HG03097 (cell line): ENCODE measurements at regions not wholly inside any gene's neighbourhood (a gene's known extent, or its start where the extent isn't known, plus 50 kb on each side); places are given as distances from the start of the nearest gene placed in this dataset.
"Not testable (repeated sequence)": the region's sequence is repeated elsewhere in the genome, so short reads cannot be mapped to it uniquely, and the experiment has no call there.

Experiments used
- ATAC-seq: cut with Tn5 transposase; IDR thresholded peaks from one replicate; pipeline ENCODE4 v1.9.1; 2021; ENCODE audit not compliant: unreplicated experiment, low FRiP score

DNA sequence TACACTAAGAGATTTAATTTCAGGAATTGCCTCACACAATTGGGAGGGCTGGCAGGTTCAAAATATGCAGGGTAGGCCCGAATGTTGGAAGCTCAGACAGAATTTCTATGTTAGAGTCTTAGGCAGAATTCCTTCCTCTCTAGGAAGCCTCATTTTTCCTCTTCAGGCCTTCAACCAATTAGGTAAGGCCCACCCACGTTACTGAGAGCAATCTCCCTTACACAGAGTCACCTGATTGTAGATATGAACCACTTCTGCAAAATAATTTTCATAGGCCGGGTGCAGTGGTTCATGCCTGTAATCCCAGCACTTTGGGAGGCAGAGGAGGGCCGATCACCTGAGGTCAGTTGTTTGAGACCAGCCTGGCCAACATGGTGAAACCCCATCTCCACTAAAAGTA is 50.2 kb upstream of the HIVEP1 start:
- ATAC-seq, result no peak

DNA sequence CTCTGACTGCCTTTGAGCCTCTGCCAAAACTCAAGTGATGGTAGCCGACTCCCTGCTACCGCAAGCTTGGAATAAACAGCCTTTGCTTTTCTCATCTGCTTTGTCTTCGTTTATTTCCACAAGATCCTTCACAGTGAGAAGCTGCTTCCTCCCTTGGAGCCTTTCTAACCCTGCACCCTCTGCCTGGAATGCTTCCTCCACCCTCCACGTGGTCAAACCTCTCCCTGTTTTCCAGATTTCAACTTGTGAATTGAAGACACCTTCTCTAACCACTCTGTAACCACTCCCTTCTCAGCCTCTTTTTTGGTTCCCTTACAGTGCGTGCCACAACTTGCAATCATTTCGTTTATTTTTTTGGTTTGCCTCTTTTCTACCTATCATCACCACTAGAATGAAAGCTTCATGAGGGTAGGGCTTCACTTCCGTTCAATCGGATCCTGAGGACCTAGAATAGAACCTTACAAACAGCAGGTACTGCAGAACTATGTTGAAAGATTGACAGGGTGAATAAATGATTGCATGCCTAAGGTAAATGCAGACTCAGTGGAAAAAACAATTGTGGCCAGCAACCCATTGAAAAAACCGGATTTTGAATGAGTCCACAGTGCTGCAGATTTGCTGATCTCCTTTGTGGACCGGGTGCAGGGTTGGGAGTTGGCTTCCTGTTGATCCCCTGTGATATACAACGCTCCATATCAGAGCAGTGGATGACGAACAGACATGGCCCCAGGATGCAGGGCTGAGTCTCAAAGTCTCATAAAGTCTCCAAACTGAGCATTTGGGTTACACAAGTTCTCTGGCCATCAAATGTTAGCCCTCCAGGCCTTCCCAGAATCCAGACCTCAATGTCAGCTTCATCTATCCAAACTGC is 51.0 kb upstream of the HIVEP1 start:
- ATAC-seq, result no peak

DNA sequence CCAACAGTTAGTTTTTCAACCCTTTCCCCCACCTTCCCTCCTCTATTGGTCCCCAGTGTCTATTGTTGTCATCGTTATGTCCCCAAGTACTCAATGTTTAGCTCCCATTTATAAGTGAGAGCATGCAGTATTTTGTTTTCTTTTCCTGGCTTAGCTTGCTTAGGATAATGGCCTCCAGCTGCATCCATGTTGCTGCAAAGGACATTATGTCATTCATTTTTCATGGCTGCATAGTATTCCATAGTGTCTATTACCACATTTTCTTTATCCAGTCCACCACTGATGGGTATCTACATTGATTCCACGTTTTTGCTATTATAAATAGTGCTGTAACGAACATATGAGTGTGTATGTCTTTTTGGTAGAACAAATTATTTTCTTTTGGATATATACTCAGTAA is 55.3 kb upstream of the HIVEP1 start:
- no peak for ATAC-seq

DNA sequence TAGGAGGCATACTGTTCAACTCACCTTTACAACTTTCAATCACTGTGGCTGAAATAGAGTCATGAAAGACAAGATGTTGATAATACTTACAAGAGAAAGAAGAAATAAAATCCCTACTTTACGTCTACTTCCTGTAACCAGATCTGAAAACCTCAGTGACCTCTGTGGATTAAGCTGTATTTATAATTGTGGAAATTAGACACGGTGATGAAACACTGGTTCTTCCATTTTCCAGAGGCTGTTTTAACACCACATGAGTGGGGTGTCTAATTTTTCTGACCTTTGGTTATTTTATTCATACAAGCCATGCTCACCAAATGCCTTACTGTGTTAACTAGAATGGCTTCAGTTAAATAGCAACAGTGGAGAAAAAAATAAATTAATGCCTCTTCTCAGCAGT is 58.5 kb upstream of the HIVEP1 start:
- ATAC-seq, result no peak

DNA sequence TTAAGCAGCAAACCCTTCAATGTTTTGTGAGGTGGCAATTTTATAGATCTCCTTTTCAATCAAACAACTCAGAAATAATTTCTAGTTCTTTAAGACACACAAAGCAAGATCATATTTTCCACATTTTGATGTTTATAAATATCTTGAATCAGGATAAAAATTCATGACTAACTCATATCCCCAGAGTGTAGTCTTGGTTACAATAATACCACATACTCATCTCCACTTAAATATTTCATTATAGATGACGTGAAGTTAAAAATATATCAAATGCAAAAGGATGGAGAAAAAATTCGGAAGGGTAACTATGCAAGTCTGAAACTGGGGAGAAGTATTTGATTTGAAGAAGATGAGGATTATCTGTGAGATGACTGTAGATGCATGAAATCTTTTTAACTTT is 59.8 kb upstream of the HIVEP1 start:
- ATAC-seq, result no peak

DNA sequence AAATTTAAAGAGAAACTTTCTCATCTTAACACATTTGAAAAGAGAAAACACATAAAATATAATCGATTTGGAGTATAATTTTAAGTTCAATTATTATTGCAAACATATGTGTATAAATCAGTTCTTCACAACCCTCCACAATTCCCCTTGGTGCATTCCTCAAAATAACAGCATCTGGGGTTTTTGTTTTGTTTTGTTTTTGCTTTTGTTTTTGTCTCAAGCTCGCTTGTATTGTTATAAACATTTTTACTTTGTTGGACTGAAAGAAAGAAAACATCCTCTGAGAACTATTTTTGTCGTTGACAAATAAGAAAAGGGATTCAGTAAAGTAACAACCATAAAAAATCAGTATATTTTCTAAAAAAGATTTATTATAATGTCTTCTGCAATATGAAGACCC is 60.2 kb upstream of the HIVEP1 start:
- ATAC-seq, result no peak

DNA sequence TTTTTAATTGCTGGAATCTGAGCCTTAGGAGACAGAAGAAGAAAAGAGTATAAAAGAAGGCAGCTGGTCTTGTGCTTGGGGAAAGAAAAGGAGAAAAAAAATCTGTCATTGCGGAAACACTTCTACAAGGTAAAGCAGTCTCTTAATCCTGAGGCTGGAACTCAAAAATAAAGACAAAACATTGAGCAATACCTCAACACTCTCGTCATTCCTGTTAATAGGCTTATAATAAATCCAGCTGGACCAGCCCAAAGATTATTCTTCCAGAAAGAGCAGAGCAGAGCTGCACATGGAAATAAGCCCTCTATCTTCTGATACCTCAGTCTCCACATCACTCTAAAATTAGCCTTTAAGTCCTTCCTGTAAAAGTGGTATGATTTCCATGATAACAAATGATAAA is 62.0 kb upstream of the HIVEP1 start:
- no peak for ATAC-seq

DNA sequence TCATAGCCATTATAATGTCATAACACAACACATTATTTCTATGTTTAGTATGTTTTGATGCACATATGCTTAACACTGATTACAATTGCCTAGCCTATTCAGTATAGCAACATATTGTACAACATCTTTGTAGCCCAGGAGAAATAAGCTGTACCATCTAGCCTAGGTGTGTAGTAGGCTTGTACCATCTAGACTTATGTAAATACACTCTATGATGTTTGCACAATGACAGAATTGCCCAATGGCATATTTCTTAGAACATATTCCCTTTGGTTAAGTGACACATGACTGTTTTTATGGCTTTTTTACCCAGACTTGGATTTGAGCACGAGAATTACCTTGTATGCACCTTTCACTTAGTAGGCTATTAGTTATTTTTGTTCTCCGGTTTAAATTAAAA is 64.5 kb upstream of the HIVEP1 start:
- ATAC-seq, result no peak

DNA sequence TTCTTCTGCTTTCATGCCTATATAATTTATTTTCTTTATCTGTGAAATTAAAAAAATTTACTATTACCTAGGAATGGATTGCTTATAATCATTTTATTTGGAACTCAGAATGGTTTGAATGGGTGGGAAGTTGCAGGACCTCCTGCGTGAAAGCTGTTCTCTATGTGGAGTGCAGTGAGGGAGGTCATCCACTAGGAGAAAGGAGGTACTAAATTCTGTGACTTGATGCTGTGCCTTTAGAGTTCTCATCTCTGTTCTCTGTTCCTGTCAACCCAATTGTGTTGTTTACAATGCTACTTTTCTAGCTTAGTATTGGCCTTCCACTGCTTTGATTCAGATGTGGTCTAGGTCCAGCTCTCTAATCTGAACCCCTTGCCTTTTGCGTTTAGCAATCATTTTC is 65.0 kb upstream of the HIVEP1 start:
- no peak for ATAC-seq

DNA sequence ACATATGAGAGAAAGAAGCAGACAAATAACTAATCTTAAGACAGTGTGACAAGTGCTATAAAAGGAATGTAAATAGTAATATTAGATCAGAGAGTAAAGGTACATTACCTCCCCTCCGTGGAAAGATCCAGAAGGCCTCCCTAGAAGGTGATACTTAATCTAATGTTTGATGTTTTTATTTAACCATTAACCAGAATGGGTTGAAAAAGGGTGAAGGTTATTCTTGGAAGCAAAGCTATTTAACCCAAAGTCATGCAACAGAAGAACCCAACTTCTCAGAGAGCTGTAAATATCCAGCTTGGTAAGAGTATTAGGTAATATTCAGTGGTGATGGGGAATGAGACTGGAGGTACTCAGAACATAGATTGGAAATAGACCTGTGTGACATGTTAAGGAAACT is 68.0 kb upstream of the HIVEP1 start:
- no peak for ATAC-seq

DNA sequence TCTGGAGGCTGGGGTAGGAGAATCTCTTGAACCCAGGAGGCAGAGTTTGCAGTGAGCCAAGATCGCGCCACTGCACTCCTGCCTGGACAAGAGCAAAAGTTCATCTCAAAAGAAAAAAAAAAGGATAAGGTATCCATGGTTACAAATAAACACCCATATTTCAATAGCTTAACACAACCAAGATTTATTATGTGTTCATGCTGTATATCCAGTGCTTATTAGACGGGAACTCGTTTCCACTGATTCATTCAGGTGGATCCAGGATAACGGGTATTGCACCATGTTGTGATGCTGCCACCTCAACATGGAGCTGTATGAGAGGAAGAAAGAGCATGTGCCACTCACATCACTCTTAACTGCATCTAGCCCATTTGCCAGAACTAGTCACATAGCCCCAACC is 69.1 kb upstream of the HIVEP1 start:
- ATAC-seq, result no peak

DNA sequence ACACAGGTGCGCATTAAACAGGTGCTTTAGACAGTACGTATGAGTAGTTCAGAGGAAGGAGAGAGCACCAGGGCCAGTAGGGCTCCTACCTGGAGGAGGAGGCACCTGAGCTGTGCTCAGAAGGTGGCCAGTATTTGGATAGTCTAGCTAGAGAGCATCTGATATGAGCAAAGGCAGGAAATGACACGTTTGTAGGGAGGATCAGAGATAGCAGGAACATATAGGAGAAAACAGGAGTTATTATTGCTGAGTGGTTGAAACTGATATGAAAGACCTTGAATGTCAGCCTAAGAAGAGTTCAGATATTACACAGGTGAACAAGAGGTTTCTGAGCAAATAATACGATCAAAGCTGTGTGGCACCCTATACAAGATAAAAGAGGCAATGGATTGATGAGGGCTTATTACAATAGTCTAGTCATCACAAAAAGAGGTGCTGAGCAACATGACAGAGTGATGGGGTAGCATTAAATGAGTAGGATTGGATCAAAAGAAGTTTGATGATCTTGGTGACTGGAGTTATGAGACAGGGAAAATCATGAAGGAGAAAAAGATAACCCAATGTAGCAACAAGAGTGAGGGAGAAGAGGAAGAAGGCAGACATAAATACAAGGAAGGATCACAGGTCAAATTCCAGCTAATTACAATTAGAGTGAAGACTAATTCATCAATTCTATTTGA is 69.8 kb upstream of the HIVEP1 start:
- ATAC-seq, result no peak

DNA sequence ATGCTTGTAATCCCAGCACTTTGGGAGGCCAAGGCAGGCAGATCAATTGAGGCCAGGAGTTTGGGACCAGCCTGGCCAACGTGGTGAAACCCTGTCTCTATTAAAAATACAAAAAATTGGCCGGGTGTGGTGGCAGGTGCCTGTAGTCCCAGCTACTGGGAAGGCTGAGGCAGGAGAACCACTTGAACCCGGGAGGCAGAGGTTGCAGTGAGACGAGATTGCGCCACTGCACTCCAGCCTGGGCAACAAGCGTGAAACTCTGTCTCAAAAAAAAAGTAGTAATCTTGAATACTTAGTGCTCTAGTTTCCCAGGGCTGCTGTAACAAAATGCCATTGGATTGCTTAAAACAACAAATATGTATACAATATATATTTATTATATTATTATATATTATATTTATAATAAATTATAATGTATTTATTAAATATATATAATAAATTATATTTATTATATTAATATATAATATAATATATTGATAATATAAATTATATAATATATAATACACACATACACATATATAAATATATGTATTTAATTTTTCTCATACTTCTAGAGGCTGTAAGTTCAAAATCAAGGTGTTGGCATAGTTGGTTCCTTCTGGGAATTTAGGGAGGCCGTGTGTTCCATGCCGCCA is 71.5 kb upstream of the HIVEP1 start:
- not testable (repeated sequence) for ATAC-seq

DNA sequence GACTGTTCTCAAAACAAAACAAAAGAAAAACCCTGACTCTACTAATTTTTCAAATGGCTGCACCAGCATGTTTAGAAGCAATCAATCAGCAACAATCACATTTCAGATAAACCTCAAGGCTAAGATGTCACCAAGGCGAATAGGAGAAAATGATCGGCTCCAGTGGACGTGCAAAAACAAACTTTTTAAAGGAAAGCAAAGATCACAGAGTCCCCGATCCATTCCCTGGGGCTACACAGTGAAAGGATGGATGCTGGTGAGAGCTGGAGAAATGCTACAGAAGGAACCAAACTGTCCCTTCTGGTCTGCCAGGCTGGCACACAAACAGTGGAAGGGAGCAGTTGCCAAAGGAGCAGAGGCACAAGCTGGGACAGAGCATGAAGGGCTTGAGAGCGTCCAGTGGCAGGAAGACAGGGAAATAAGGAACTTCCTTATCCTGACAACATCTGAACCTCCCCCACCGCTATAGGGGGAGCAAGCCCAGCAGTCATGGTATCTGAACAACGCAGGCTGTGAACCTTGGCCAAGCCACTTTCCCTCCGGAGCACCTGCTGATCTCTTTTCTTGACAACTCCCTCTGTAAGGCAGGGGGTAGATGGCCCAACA is 73.7 kb upstream of the HIVEP1 start:
- no peak for ATAC-seq

DNA sequence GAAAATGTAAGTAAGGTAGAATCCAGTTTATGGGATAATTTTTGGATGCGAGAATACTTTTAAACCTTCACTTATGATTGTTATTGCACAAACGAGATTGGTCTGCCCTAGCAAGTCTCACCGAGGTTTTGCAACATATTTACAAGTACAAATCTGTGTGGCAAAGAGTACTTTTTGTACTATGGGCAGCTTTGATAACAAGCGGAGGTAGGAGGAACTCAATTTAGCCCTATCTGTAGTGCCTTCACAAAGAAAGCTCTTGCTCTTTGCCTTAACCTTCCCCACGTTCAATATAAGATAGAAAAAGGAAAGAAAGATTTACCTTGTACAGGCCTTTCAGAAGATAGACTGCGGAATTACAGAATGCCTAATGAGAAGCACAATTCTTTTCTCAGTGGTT is 77.5 kb upstream of the HIVEP1 start:
- no peak for ATAC-seq

DNA sequence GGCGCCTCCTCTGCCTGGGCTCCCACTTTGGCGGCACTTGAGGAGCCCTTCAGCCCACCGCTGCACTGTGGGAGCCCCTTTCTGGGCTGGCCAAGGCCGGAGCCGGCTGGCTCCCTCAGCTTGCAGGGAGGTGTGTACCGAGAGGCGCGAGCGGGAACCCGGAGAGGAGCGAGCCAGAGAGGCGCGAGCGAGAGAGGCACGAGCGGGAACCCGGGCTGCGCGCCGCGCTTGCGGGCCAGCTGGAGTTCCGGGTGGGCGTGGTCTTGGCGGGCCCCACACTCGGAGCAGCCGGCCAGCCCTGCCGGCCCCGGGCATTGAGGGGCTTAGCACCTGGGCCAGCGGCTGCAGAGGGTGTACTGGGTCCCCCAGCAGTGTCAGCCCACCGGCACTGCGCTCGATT is 79.2 kb upstream of the HIVEP1 start:
- ATAC-seq, result not testable (repeated sequence)

DNA sequence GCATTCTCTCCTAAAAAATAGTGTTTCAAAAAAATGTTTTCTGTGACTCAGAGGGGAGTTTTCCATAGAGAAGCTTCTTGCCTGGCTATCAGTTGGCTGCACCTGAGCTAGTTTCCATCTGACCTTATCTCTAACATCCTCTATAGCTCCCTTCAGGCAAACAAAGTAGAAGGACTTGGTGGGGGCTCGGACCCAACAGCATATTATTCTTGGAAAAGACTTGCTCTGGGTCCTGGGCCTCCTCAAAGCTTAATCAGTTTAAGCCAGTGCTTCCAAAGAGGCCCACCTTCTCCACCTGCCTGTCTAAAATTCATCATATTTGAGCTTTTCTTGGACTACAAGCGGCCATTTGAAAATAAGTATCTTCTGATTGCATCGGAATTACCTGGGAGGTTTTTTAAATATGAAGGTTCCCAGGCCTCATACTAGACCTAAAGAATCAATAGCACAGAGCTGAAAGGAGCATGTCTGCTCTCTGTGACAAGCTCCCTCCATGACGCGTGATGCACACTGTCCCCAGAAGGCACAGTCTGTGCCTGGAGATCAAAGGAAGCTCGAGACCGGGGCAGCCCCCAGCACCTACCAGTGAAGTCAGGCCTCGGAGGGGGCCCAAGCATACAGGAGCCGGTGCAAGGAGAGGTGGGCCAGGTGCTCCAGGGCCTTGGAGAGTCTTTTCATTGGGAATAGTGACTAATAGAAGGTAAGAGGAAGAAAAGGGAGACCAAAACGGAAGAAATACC is 80.6 kb upstream of the HIVEP1 start:
- ATAC-seq, result no peak

DNA sequence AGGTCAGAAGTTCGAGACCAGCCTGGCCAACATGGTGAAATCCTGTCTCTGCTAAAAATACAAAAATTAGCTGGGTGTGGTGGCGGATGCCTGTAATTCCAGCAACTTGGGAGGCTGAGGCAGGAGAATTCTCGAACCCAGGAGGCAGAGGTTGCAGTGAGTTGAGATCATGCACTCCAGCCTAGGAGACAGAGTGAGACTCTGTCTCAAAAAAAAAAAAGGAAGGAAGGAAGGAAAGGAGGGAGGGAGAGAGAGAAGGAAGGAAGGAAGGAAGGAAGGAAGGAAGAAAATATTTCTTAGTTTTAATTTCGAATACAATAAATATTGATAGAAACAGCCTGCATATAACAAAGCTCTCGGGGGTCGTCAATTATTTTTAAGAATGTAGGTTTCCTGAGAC is 81.3 kb upstream of the HIVEP1 start:
- ATAC-seq, result not testable (repeated sequence)

DNA sequence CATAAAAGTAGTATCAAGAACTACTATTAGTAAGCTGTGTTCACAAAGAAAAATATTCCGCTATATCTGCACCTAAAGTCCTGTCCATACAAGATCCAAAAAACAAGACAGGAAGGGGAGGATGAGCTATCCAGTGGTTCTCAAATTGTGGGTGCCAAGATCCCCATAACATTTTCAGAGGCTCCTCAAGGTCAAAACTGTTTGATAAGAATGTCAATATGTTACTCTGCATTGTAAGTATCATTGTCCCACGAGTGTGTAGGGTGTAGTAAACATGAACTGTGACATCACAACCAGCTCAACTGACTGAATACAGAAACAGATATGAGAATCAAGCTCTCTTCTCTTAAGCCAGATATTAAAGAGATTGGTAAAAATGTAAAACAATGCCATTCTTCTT is 81.9 kb upstream of the HIVEP1 start:
- ATAC-seq, result no peak

DNA sequence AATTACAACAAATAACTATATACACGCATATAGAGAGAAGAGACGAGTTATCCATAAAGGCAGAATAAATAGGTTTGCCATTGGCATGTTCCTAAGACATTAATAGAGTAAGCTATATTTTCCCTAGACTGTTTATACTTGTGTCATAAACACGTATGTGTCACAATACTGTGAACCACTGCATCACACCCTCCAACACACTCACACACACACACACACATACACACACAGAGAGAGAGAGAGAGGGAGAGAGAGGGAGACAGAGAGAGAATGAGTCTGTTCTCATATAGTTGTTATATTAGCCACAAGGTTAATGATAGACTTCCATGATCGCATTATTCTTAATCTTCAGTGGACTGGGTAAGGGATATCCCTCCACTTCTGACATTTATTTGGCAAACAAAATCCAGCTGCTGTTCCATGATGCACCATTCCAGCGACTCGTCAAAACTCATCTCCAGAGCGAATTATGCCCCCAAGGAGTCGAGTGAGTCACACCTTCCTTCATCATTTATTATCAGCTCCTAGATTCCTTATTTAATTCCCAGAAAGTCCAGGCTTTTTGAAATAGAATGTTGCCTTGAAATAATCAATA is 82.8 kb upstream of the HIVEP1 start:
- no peak for ATAC-seq
